Skeletal muscle satellite cell (primary cell): ENCODE measurements at regions not wholly inside any gene's neighbourhood (a gene's known extent, or its start where the extent isn't known, plus 50 kb on each side); places are given as distances from the start of the nearest gene placed in this dataset.

Experiments used
- H3K27me3 ChIP-seq: 2 replicates; pipeline ENCODE4 v1.7.0; 2013; ENCODE audit warnings: low read length; ENCODE audit not compliant: control insufficient read depth, insufficient read depth
- H3K36me3 ChIP-seq: 2 replicates; pipeline ENCODE4 v1.7.0; 2013; ENCODE audit warnings: mild to moderate bottlenecking, control low read depth, low read length; ENCODE audit not compliant: insufficient read depth
- H3K4me1 ChIP-seq: 2 replicates; pipeline ENCODE4 v1.7.0; 2013; ENCODE audit warnings: low read length; ENCODE audit not compliant: control insufficient read depth, insufficient read depth
- H3K4me2 ChIP-seq: 2 replicates; pipeline ENCODE4 v1.7.0; 2013; ENCODE audit warnings: mild to moderate bottlenecking, low read length
- H3K4me3 ChIP-seq: 2 replicates; pipeline ENCODE4 v1.7.0; 2013; ENCODE audit warnings: low read length
- H3K9ac ChIP-seq: 2 replicates; pipeline ENCODE4 v1.7.0; 2013; ENCODE audit warnings: mild to moderate bottlenecking, low read depth, low read length, moderate library complexity
- H3K9me3 ChIP-seq: replicated peaks from 2 replicates; pipeline ENCODE4 v1.7.0; 2013; ENCODE audit warnings: mild to moderate bottlenecking, control low read depth, low read length

DNA sequence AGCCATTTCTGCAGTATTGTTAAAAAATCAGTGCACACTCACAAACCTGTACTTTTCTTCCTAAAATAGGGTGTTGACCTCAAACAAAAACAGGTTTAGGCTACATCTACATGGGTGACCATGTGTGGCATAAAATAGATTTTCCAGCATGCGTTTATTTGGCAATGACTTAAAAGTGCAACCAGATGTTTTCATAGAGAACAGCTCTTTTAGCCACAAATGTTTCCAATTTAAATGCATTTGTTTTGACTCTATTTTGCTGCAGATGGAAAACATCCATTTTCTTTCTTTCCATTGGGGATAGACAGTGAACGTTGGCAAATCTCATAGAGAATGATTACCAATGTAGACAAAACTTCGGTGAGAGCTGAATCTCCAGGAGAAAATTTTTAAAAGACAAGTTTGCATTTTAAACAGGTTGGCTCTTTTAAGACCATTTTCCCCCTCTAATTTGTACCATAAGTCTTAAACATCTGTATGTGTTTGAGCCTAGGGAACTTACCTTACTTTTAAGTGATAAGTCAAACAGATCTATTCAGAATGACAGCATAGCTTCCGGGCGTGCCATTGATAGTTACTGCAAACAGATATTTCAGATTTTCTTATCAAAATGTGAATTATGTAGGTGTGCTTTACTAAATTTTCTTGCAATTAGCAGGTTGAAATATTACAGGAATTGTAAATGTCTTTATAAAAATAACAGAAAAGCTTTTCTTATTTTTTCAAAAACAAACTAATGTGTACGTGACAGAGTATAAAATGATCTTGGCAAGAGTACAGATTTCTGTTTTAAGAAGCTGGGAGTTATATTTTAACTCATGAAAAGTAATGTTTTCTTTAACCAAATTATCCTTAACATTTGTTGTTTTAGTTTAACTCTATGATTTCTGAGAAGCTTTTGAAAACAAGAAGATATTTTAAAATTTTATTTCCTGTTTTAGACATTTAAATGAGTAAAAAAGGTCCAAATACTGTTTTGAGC lies 144.9 kb downstream of the HGF start:
- Histone ChIP-seq H3K9ac (peak overlapping the region; percentile 69), H3K4me1 (peaks cover 59% of the 10 kb centered on the region), H3K27me3 (no peaks in the 10 kb centered on the region), H3K9me3 (no peaks in the 10 kb centered on the region), H3K4me3 (no peak overlapping the region), H3K4me2 (peak overlapping the region; percentile 17), H3K36me3 (no peaks in the 10 kb centered on the region)

DNA sequence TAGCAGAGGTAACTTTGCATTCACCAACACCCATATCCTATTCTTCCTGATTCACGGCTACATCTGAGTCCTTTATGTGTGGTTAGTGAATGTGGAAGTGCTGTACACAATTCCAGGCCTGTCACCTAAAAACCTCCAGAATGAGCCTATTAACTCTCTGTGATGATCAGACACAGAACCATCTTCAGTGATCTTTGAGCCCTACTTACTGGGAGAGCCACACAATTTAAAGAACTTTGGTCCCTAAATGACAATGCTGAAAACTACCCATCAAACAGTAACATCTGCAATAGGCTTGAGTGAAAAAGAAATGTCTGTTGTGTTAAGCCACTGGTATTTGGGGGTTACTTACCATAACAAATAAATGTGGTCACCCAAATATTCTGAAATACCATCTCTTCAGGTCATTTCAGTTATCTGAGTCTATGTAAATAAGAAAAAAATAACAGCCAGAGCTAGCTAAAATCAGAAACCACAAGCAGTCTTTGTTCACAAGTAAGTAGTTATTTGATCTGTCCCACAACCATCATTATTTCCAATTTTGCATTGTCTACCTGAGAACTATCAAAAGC lies 145.7 kb downstream of the HGF start:
- Histone ChIP-seq H3K36me3 (no peaks in the 10 kb centered on the region), H3K4me1 (peaks cover 61% of the 10 kb centered on the region), H3K9ac (no peak overlapping the region), H3K4me2 (no peak overlapping the region), H3K4me3 (no peak overlapping the region), H3K9me3 (no peaks in the 10 kb centered on the region), H3K27me3 (no peaks in the 10 kb centered on the region)

DNA sequence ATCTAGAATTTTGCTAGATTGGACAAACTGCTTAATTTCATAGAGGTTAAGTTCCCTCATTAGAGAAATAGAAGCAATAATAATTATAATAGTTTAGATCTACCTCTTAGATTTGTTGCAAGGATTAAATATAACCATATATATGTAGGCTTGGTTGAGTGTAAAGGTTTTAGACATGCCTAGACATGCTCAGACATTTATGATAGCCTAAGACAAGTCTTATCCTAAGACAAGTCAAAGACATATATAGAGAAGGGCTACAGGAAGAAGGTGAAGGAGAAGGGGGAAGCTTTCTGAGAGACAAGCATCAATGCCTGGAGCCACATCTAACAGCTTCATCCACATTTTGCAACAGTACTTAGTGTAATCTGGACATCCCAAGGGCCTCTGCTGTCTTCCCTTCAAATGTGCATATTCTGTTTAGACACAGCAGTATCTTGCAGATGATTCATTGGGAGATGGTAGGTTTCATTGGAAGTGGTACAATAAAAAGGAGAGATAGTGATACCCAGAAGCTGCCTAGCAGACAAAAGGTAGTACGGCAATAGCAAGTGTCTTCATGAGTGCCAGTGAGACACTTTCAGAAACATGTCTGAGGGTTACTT lies 146.5 kb downstream of the HGF start:
- Histone ChIP-seq H3K4me2 (no peak overlapping the region), H3K27me3 (no peaks in the 10 kb centered on the region), H3K9me3 (no peaks in the 10 kb centered on the region), H3K36me3 (no peaks in the 10 kb centered on the region), H3K9ac (no peak overlapping the region), H3K4me1 (peaks cover 61% of the 10 kb centered on the region), H3K4me3 (no peak overlapping the region)

DNA sequence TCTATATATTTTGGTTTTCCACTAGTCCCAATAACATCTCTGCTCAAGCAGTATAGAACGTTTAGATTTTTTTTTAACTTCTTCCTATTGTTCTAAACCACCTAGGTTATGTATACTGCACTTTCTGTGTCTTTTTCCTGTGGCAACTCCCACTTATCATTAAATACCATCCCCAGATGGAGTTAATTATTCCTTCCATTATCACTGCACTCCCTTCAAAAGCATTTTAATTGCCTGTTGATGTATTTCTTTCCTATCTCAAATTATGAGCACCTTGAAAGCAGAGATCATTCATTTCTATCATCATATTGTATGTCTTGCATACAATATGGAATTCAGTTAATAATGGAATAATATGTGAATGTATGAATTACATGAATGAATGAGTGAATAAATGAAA lies 148.0 kb downstream of the HGF start:
- Histone ChIP-seq H3K9ac (no peak overlapping the region), H3K4me2 (no peak overlapping the region), H3K4me3 (no peak overlapping the region), H3K27me3 (no peaks in the 10 kb centered on the region), H3K36me3 (no peaks in the 10 kb centered on the region), H3K9me3 (no peaks in the 10 kb centered on the region), H3K4me1 (peaks cover 61% of the 10 kb centered on the region)

DNA sequence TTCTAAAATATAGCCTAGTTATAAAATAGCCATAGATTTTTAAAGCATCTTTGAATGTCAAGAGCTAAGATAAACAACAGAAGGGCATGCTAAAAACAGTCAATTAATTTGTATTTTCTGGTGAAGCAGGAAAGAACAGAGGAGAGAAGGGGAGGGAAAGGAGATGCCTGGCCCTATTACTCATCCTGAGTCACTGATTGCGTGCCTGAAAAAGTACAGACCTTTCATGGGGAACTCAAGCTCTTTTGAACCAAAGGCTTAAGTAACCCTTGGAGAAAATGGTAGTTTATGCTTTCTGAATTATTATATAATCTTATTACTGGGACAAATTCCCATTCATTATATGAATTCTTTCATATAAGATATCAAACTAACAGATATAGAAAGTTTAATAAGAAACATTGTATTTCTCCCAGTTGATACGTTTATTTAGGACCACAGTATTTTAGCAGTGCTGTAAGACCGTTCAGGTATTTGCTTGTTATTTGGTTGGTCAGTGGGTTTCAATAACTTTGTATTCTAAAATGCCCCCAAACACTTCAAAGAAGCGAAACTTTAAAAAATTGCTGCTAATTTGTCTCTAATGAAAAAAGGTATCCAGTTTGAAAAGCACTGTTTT lies 151.3 kb downstream of the HGF start:
- H3K27me3 ChIP-seq: no peaks in the 10 kb centered on the region
- H3K4me3 ChIP-seq: no peak overlapping the region
- H3K4me1 ChIP-seq: peaks cover 40% of the 10 kb centered on the region
- peak overlapping the region; percentile 48 for H3K4me2 ChIP-seq
- H3K36me3 ChIP-seq: no peaks in the 10 kb centered on the region
- peak overlapping the region; percentile 61 for H3K9ac ChIP-seq
- H3K9me3 ChIP-seq: no peaks in the 10 kb centered on the region

DNA sequence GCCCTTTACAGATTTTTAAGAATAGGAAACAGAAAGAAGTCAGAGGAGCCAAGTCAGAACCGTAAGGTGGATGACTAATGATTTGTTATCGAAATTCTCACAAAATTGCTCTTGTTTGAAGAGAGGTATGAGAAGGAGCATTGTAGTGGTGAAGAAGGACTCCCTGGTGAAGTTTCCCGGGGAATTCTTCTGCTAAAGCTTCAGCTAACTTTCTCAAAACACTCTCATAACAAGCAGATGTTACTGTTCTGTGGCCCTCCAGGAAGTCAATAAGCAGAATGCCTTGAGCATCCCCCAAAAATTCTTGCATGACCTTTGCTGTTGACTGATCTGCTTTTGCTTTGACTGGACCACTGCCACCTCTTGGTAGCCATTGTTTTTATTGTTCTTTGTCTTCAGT lies 152.9 kb downstream of the HGF start:
- Histone ChIP-seq H3K9ac (peak overlapping the region; percentile 61), H3K4me3 (peak overlapping the region; percentile 29), H3K36me3 (no peaks in the 10 kb centered on the region), H3K4me1 (peaks cover 37% of the 10 kb centered on the region), H3K27me3 (no peaks in the 10 kb centered on the region), H3K9me3 (no peaks in the 10 kb centered on the region), H3K4me2 (peak overlapping the region; percentile 45)

DNA sequence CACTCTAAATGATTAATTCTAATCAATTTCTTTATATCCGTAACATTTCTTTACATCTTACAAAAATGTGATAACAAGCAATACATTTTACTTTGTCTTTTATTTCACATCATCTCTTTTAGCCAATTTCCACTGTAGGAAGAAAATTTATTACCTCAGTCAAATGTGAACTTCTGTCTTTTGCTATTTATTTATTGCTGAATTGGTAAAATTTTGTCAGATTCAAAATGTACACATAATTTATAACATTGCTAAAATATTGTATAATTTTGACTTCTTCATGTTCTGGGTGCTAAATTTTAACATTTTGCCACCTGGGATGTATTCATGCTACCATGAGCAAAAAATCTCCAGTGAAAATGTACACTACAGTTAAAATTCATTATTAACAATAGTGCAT lies 158.0 kb downstream of the HGF start:
- Histone ChIP-seq H3K9me3 (no peaks in the 10 kb centered on the region), H3K4me3 (no peak overlapping the region), H3K4me1 (peaks cover 22% of the 10 kb centered on the region), H3K4me2 (no peak overlapping the region), H3K9ac (no peak overlapping the region), H3K36me3 (no peaks in the 10 kb centered on the region), H3K27me3 (no peaks in the 10 kb centered on the region)

DNA sequence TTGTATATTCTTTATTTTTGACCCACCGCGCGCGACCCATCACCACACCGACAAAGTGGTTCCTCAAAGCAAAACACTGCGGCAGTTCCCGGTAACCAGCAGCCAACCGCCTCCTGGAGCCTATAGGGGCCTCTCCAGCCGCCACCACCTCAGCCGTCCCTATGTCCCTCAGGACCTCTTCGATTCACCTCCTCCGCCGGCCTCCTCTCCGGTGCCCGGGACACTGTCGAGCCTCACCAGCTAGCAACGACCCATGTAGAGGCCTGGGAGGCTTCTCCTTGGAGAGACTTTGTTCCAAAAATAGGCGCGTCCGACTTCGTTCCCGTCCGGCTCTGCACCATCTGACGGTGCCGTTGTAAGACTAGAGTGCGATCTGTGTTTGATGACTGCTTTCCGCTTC lies 158.8 kb downstream of the HGF start:
- no peak overlapping the region for H3K4me3 ChIP-seq
- H3K36me3 ChIP-seq: no peaks in the 10 kb centered on the region
- H3K4me2 ChIP-seq: no peak overlapping the region
- H3K27me3 ChIP-seq: no peaks in the 10 kb centered on the region
- H3K9me3 ChIP-seq: no peaks in the 10 kb centered on the region
- no peak overlapping the region for H3K9ac ChIP-seq
- H3K4me1 ChIP-seq: peaks cover 14% of the 10 kb centered on the region

DNA sequence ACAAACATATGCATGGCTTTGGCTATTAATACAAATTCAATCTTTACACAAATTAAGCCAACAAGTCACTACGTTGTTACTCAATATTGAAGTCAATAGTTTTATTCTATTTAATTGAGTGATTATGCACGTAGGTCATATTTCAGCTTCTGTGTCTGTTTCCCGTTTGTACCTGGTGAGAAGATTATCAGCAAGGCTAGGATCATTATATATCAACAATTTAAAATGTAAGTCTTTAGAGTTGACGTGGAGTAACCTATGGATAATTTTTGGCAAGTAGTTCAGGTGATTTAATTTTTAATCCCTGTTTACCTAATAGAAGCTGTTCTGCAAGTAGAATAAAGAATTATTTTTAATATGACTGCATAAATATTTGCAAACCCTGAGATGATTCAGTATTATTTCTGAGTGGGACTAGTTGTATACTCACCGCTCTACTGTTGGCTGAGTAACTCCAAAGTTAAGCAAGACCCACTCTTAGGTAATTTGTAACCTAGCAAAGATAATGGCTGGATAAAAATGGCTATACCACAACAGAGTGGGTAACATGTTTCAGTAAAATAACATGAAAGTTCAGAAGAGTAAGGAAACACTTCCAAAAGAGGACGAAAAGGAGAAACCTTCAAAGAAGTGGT lies 161.0 kb downstream of the HGF start:
- H3K36me3 ChIP-seq: no peaks in the 10 kb centered on the region
- H3K9me3 ChIP-seq: no peaks in the 10 kb centered on the region
- H3K9ac ChIP-seq: no peak overlapping the region
- no peak overlapping the region for H3K4me3 ChIP-seq
- peaks cover 10% of the 10 kb centered on the region for H3K4me1 ChIP-seq
- H3K4me2 ChIP-seq: no peak overlapping the region
- no peaks in the 10 kb centered on the region for H3K27me3 ChIP-seq

DNA sequence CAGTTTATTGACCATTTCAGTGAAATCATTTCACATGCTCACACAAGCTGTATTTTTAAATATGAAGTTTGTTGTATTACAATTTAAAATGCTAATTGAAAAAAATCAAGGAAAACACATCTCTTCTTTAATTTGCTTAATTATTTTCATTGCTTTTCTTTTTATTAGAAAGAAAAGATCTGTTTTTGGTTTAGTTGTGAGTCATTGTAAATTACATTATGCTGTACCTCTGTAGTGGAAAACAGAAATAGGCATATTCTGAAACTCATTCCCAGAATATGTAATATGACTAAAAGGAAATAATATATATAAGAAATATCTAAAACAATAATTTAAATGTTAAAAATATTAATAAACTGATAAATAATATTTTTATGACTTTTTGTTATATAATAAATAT lies 161.9 kb downstream of the HGF start:
- H3K4me1 ChIP-seq: peaks cover 10% of the 10 kb centered on the region
- H3K9me3 ChIP-seq: no peaks in the 10 kb centered on the region
- H3K4me2 ChIP-seq: no peak overlapping the region
- H3K36me3 ChIP-seq: no peaks in the 10 kb centered on the region
- H3K9ac ChIP-seq: no peak overlapping the region
- H3K4me3 ChIP-seq: no peak overlapping the region
- no peaks in the 10 kb centered on the region for H3K27me3 ChIP-seq
